AG09319 (cell line): ENCODE measurements at regions not wholly inside any gene's neighbourhood (a gene's known extent, or its start where the extent isn't known, plus 50 kb on each side); places are given as distances from the start of the nearest gene placed in this dataset.

Experiments used
- DNase-seq: peaks from one replicate; pipeline ENCODE4 v3.0.0-alpha.2; 2010; ENCODE audit warnings: low read depth; ENCODE audit errors: extremely low read depth
- CTCF ChIP-seq: IDR thresholded peaks from 2 replicates; pipeline ENCODE4 v1.5.1; 2011; ENCODE audit warnings: low read depth, mild to moderate bottlenecking, inconsistent platforms, low read length, moderate library complexity

DNA sequence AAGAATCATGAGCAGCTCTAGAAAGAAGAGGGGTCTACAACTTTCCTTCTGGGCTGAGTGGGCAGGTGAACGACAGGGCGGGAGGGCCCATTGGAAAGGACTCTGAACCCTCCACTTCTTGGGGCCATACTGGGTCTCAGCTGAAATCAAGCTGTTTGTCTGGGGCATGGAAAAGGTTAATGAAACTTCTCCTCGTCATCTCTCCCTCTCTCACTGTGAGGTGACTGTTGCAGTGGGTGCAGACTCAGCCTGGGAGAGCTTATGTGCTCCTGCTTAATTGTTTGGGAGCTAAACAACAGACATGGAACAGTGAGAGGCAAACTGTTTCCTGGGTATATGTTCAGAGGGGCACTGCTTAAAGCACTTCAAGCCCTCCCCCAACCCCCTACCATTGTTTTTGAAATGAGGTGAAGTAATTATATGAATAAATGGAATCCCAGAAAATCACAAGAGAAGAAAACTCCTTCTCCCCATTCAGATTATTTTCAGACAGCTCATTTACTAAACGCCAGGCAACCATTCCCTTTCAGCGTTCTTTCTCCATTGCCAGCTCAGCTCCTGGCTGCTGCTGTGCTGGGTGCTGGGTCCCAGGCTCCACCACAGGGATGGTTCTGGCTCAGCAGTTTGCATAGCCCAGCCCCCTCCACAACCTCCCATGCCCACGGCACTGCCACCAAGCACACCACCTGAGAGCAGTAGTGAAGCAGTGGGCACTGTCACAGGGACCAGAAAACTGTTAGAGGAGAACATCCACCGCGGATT lies 444.9 kb upstream of the TBL1XR1 start:
- no peak for DNase-seq

GRCh38 chr3:177642804-177643125 lies 445.5 kb upstream of the TBL1XR1 start:
- TF ChIP-seq CTCF: no peak
- no peak for DNase-seq

More for the DNA sequence above, 444.9 kb upstream of the TBL1XR1 start:
- TF ChIP-seq CTCF: no peak

- no peak for TF ChIP-seq CTCF
- DNase-seq: no peak
Observed at GRCh38 chr3:177646749-177647148, 449.5 kb upstream of the TBL1XR1 start.

GRCh38 chr3:177647341-177647740 lies 450.1 kb upstream of the TBL1XR1 start:
- no peak for DNase-seq
- TF ChIP-seq CTCF: no peak

GRCh38 chr3:177647876-177648275 lies 450.6 kb upstream of the TBL1XR1 start:
- no peak for TF ChIP-seq CTCF
- no peak for DNase-seq

GRCh38 chr3:177652556-177653291 lies 455.4 kb upstream of the TBL1XR1 start:
- DNase-seq: no peak
- TF ChIP-seq CTCF: no peak

GRCh38 chr3:177657243-177657642 lies 460.0 kb upstream of the TBL1XR1 start:
- no peak for TF ChIP-seq CTCF
- no peak for DNase-seq
